Fibroblast of pulmonary artery (primary cell): ENCODE measurements at regions not wholly inside any gene's neighbourhood (a gene's known extent, or its start where the extent isn't known, plus 50 kb on each side); places are given as distances from the start of the nearest gene placed in this dataset.

ENCODE experiments used
- DNase-seq: peaks from one replicate; pipeline ENCODE4 v3.0.0-alpha.2; 2010; ENCODE audit warnings: low read depth
- H3K4me3 ChIP-seq: replicated peaks from 2 replicates; pipeline ENCODE4 v1.5.1; 2011; ENCODE audit warnings: low read depth, mild to moderate bottlenecking, control low read depth, low read length, moderate library complexity
- TF ChIP-seq, protein P1 (sequence below): IDR thresholded peaks from 2 replicates; pipeline ENCODE4 v1.5.1; 2011; ENCODE audit warnings: mild to moderate bottlenecking, control low read depth, low read length, inconsistent platforms; ENCODE audit errors: missing control alignments

GRCh38 chr1:4034318-4034887 is 134.3 kb upstream of the C1orf174 start:
- TF ChIP-seq, protein P1, sequence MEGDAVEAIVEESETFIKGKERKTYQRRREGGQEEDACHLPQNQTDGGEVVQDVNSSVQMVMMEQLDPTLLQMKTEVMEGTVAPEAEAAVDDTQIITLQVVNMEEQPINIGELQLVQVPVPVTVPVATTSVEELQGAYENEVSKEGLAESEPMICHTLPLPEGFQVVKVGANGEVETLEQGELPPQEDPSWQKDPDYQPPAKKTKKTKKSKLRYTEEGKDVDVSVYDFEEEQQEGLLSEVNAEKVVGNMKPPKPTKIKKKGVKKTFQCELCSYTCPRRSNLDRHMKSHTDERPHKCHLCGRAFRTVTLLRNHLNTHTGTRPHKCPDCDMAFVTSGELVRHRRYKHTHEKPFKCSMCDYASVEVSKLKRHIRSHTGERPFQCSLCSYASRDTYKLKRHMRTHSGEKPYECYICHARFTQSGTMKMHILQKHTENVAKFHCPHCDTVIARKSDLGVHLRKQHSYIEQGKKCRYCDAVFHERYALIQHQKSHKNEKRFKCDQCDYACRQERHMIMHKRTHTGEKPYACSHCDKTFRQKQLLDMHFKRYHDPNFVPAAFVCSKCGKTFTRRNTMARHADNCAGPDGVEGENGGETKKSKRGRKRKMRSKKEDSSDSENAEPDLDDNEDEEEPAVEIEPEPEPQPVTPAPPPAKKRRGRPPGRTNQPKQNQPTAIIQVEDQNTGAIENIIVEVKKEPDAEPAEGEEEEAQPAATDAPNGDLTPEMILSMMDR, result no peak
- DNase-seq, result no peak
- no peak overlapping the region for H3K4me3 ChIP-seq

- no peak for DNase-seq
- no peak overlapping the region for H3K4me3 ChIP-seq
- TF ChIP-seq, protein P1, result no peak
Observed at GRCh38 chr1:4044967-4045366, 144.9 kb upstream of the C1orf174 start.

DNA sequence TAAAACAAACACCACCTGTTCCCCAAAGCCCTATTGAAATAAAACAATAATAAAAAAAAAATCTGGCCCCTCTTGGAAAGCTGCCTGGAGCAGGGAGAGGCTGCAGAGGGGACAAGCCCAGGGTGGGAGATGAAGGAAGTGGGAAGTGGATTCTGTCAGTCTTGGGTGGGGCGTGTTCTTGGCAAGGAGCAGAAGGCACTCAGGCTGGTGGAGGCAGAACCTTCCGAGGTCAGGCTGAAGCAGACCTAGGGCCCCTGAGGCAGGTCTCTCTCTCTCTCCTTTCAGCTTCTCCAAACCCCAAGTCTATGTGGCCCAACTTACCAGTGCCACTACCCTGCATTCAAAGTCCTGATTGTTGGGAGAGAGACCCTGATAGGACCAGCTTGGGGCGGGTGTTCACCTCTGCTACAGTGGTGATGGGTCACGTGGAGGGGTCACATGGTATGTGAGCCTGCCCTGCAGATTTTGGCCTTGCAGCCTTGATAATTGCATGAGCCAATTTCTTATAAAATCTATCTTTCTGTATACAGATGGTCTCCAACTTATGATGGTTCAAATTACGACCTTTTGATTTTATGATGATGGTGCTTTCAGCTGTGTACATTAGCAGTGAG is 145.4 kb upstream of the C1orf174 start:
- no peak for DNase-seq
- H3K4me3 ChIP-seq, result no peak overlapping the region
- TF ChIP-seq, protein P1, result no peak

- TF ChIP-seq, protein P1, result no peak
Observed at GRCh38 chr1:4046836-4047461, 146.9 kb upstream of the C1orf174 start.

DNA sequence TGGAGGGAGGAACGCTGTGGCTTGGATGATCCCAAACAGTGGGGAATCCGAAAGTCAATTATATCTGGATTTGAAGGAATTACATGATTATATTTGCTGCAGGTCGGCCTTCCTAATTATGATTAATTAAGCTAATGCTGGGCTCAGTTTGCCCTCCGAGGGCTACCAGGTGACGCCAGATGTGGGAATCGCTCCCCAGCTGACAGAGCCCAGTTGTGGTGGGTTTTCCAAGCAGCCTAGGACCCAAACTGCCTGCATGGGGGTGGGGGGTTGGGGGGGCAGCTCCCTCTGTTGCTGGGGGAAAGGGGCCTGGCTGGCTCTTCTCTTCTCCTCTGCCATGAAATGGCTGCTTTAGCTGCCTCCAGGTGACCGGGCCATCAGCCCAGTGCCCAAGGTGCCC is 147.6 kb upstream of the C1orf174 start:
- H3K4me3 ChIP-seq, result no peak overlapping the region
- DNase-seq, result no peak
- TF ChIP-seq, protein P1, result no peak

More at GRCh38 chr1:4046836-4047461, 146.9 kb upstream of the C1orf174 start:
- no peak overlapping the region for H3K4me3 ChIP-seq
- DNase-seq, result no peak

DNA sequence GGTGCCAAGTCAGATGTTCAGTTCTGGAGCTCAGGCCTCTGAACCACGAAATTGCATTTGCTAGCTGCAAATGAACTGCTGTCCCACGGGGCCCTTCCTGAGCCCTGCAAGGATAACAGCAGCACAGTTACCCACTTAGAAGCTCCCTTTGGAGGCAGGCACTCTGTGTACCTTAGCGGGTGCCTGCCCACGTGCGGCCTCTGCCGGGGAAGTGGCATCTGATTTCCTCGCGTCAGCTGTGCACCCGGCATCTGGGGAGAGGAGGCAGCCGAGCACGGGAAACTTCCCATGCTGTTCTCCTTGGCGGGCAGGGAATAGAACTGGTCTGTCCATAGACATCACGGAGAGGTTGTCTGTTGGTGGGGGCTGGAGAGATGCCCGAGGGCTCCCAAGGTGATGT is 148.0 kb upstream of the C1orf174 start:
- no peak for DNase-seq
- no peak overlapping the region for H3K4me3 ChIP-seq
- TF ChIP-seq, protein P1, result no peak
